Vagina (tissue), 2 donors: ENCODE measurements at regions not wholly inside any gene's neighbourhood (a gene's known extent, or its start where the extent isn't known, plus 50 kb on each side); places are given as distances from the start of the nearest gene placed in this dataset.

Experiments
- DNase-seq, 2 donors: peaks; one replicate each; pipeline ENCODE4 v3.0.0-alpha.2; 2017; ENCODE audit errors: extremely low spot score in 2 of 2
- H3K27ac ChIP-seq: fragments of 200-600 bp; sonication (generic); one replicate; pipeline ENCODE4 v1.5.1; 2019
- H3K27me3 ChIP-seq: fragments of 200-600 bp; sonication (generic); one replicate; pipeline ENCODE4 v1.5.1; 2019
- H3K36me3 ChIP-seq, 2 donors: fragments of 200-600 bp; sonication (generic); one replicate each; pipeline ENCODE4 v1.5.1; 2017 to 2019
- H3K4me1 ChIP-seq: fragments of 200-600 bp; sonication (generic); one replicate; pipeline ENCODE4 v1.5.1; 2019
- H3K4me3 ChIP-seq, 2 donors: fragments of 200-600 bp; sonication (generic); 1 replicate in 1 of 2; 2 replicates in 1 of 2; pipeline ENCODE4 v1.5.1; 2016 to 2019
- H3K9me3 ChIP-seq: fragments of 200-600 bp; sonication (generic); one replicate; pipeline ENCODE4 v1.5.1; 2019
- POLR2A ChIP-seq, 2 donors: fragments of 450-650 bp; IDR thresholded peaks; one replicate each; pipeline ENCODE4 v1.6.1; 2017; ENCODE audit warnings: antibody characterized with exemption in 2 of 2, mild to moderate bottlenecking in 2 of 2, moderate library complexity in 2 of 2
- POLR2AphosphoS5 ChIP-seq, 2 donors: sonication (generic); formaldehyde crosslinking; IDR thresholded peaks; one replicate each; pipeline ENCODE4 v1.9.0; 2017; ENCODE audit warnings: antibody characterized with exemption in 2 of 2, mild to moderate bottlenecking in 2 of 2, low read depth in 1 of 2; ENCODE audit not compliant: insufficient read depth in 1 of 2
- intact Hi-C: fragments of 100-400 bp; cut with DNase I; formaldehyde crosslinking; loops from one replicate; pipeline ENCODE4 v1.15.1; 2023
- TF ChIP-seq, protein P1 (sequence below), 3 experiments: fragments of 450-650 bp in 2 of 3; fragments of 200-600 bp in 1 of 3; sonication (generic) in 1 of 3; IDR thresholded peaks; one replicate each; pipeline ENCODE4 v1.5.1; 2017 to 2019; ENCODE audit warnings: antibody characterized with exemption in 3 of 3, mild to moderate bottlenecking in 2 of 3, moderate library complexity in 2 of 3

DNA sequence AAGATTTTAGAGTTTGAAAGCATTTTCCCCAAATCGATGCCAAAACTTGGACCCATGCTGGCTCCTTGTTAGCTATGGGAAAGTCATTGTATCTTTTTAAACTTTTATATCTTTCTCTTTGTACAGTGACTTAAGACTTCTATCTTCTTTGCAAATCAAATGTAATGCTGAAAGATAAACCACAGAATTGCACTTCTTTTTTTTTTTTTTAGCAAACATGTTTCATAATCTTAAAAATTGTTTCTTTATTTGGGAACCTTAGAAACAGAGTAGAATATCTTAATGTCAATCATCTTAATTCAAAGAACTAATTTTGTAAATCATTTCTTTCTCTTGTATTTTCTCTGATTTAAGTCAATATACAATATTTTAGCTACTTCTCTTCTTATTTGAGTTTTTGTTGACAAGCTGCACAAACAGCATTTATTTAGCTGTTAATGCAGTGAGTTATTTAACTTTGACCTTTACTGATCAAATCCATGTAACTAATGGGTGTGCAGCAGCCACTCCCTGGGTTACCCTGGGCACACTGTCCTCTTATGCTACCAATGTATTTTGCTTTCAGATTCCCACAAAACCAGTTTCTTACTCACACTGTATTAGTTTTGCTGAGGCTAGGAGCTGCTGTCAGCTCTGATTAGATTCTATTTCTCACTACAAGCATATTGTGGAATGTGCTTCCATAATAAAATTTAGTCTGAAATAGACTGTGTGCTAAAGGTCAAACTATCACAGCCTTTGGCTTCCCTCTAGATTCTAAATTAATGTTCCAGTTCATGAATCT, 279.6 kb downstream of the ADGB start:
- H3K4me1 ChIP-seq = no peaks in the 10 kb centered on the region
- no peaks in the 10 kb centered on the region for H3K36me3 ChIP-seq
- H3K9me3 ChIP-seq = no peaks in the 10 kb centered on the region
- H3K27ac ChIP-seq = no peak overlapping the region
- no peak overlapping the region for H3K4me3 ChIP-seq
- DNase-seq = no peak
- intact Hi-C loops = no loop called here
- no peaks in the 10 kb centered on the region for H3K27me3 ChIP-seq
- no peak for TF ChIP-seq POLR2A (IDR thresholded peaks at IDR 0.05)
- TF ChIP-seq POLR2AphosphoS5 (IDR thresholded peaks at IDR 0.05; ENCODE audit: insufficient read depth in 1 of 2, low read depth in 1 of 2) = no peak
- TF ChIP-seq, protein P1, sequence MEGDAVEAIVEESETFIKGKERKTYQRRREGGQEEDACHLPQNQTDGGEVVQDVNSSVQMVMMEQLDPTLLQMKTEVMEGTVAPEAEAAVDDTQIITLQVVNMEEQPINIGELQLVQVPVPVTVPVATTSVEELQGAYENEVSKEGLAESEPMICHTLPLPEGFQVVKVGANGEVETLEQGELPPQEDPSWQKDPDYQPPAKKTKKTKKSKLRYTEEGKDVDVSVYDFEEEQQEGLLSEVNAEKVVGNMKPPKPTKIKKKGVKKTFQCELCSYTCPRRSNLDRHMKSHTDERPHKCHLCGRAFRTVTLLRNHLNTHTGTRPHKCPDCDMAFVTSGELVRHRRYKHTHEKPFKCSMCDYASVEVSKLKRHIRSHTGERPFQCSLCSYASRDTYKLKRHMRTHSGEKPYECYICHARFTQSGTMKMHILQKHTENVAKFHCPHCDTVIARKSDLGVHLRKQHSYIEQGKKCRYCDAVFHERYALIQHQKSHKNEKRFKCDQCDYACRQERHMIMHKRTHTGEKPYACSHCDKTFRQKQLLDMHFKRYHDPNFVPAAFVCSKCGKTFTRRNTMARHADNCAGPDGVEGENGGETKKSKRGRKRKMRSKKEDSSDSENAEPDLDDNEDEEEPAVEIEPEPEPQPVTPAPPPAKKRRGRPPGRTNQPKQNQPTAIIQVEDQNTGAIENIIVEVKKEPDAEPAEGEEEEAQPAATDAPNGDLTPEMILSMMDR (IDR thresholded peaks at IDR 0.05) = no peak

DNA sequence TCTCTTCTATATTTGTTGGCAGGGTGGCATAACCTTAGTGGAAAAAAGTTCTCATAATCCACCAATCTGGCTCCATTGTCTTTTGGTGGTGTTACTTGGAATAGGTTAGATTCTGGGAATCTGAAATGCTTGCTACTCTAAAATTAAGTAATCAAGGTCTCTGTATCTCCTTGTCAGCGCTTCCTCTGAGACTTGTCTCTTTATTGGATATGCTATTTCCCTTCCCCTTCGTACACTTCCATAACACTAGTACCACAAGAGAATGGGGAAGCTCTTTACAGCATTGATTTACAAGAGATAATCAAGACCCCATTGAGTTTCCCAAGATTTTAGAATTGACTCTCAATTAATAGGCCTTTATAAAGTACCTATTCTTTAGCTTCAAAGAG, 280.2 kb downstream of the ADGB start:
- Histone ChIP-seq H3K4me1 (no peaks in the 10 kb centered on the region), H3K9me3 (no peaks in the 10 kb centered on the region), H3K27ac (no peak overlapping the region), H3K27me3 (no peaks in the 10 kb centered on the region), H3K36me3 (no peaks in the 10 kb centered on the region), H3K4me3 (no peak overlapping the region)
- intact Hi-C loops = no loop called here
- DNase-seq = no peak
- TF ChIP-seq, protein P1 (IDR thresholded peaks at IDR 0.05) = no peak
- no peak for TF ChIP-seq POLR2AphosphoS5 (IDR thresholded peaks at IDR 0.05; ENCODE audit: insufficient read depth in 1 of 2, low read depth in 1 of 2)
- TF ChIP-seq POLR2A (IDR thresholded peaks at IDR 0.05) = no peak

- H3K36me3 ChIP-seq = no peaks in the 10 kb centered on the region
- H3K27me3 ChIP-seq = no peaks in the 10 kb centered on the region
- no peak overlapping the region for H3K27ac ChIP-seq
- no peak overlapping the region for H3K4me3 ChIP-seq
- TF ChIP-seq POLR2AphosphoS5 (IDR thresholded peaks at IDR 0.05; ENCODE audit: insufficient read depth in 1 of 2, low read depth in 1 of 2) = no peak
- no peak for TF ChIP-seq POLR2A (IDR thresholded peaks at IDR 0.05)
- TF ChIP-seq, protein P1 (IDR thresholded peaks at IDR 0.05) = no peak
- H3K4me1 ChIP-seq = no peaks in the 10 kb centered on the region
- DNase-seq = no peak
- intact Hi-C loops = no loop called here
- no peaks in the 10 kb centered on the region for H3K9me3 ChIP-seq
These were observed 280.8 kb downstream of the ADGB start for GRCh38 chr6:146879406-146880117.

GRCh38 chr6:146881228-146882181, 282.7 kb downstream of the ADGB start:
- Histone ChIP-seq H3K27ac (no peak overlapping the region), H3K4me3 (no peak overlapping the region), H3K36me3 (no peaks in the 10 kb centered on the region), H3K27me3 (no peaks in the 10 kb centered on the region), H3K9me3 (no peaks in the 10 kb centered on the region), H3K4me1 (no peaks in the 10 kb centered on the region)
- DNase-seq = no peak
- intact Hi-C loops = no loop called here
- TF ChIP-seq, protein P1 (IDR thresholded peaks at IDR 0.05) = no peak
- TF ChIP-seq POLR2AphosphoS5 (IDR thresholded peaks at IDR 0.05; ENCODE audit: insufficient read depth in 1 of 2, low read depth in 1 of 2) (no peak), POLR2A (IDR thresholded peaks at IDR 0.05) (no peak)
